Psoas muscle (tissue), 7 donors: ENCODE measurements at regions not wholly inside any gene's neighbourhood (a gene's known extent, or its start where the extent isn't known, plus 50 kb on each side); places are given as distances from the start of the nearest gene placed in this dataset.
"Not testable (repeated sequence)": the region's sequence is repeated elsewhere in the genome, so short reads cannot be mapped to it uniquely, and the experiment has no call there.

ENCODE experiments used
- ATAC-seq, 4 donors: fragments of 200-7000 bp; cut with Tn5 transposase; one replicate each; pipeline ENCODE4 v1.9.1; 2020; ENCODE audit warnings: moderate library complexity in 3 of 4, mild to moderate bottlenecking in 2 of 4
- DNase-seq, 2 donors: peaks; one replicate each; pipeline ENCODE4 v3.0.0-alpha.2; 2020
- H3K27ac ChIP-seq: fragments of 200-600 bp; one replicate; pipeline ENCODE4 v1.8.0; 2022
- H3K27me3 ChIP-seq, 3 donors: fragments of 200-600 bp in 1 of 3; one replicate each; pipeline versions ENCODE4 v1.6.1 to v1.8.0; 2013 to 2022; ENCODE audit warnings: low read length in 2 of 3, mild to moderate bottlenecking in 2 of 3, moderate library complexity in 1 of 3; ENCODE audit not compliant: insufficient read depth in 3 of 3
- H3K36me3 ChIP-seq, 2 donors: fragments of 200-600 bp in 1 of 2; one replicate each; pipeline versions ENCODE4 v1.6.1 to v1.8.0; 2013 to 2022; ENCODE audit warnings: low read depth in 1 of 2, mild to moderate bottlenecking in 1 of 2, moderate library complexity in 1 of 2; ENCODE audit not compliant: insufficient read depth in 1 of 2
- H3K4me1 ChIP-seq: fragments of 200-600 bp; one replicate; pipeline ENCODE4 v1.8.0; 2022
- H3K4me3 ChIP-seq: fragments of 200-600 bp; one replicate; pipeline ENCODE4 v1.8.0; 2022; ENCODE audit warnings: mild to moderate bottlenecking
- H3K9me3 ChIP-seq: fragments of 200-600 bp; one replicate; pipeline ENCODE4 v1.8.0; 2022
- WGBS, 3 donors: extraction: QIAGEN DNeasy Blood & Tissue Kit; methylation state at CpG; one replicate each; pipeline versions ENCODE4 v1.1.6 to v1.1.7; 2013; 5-methylcytosine and 5-hydroxymethylcytosine counted together
- intact Hi-C, 2 donors: fragments of 100-400 bp; cut with DNase I; formaldehyde crosslinking; loops; one replicate each; pipeline versions ENCODE4 v1.11.0 to v1.14.2; 2022
- TF ChIP-seq, protein P1 (sequence below): fragments of 200-600 bp; IDR thresholded peaks from one replicate; pipeline ENCODE4 v1.8.0; 2022; ENCODE audit warnings: antibody characterized with exemption
- donor health status: healthy with polysubstance abuse.
- donor health status: DM: no; HTN: no; CAD: no; lungs with moderate emphysema.
- donor health status: Bipolar disorder and iron deficiency.
- donor health status: healthy.
- donor health status: DM: yes; HTN: yes; CAD: no.
- donor health status: DM: no; HTN: no; CAD: no.
- donor health status: DM: yes; HTN: yes; CAD: no.

DNA sequence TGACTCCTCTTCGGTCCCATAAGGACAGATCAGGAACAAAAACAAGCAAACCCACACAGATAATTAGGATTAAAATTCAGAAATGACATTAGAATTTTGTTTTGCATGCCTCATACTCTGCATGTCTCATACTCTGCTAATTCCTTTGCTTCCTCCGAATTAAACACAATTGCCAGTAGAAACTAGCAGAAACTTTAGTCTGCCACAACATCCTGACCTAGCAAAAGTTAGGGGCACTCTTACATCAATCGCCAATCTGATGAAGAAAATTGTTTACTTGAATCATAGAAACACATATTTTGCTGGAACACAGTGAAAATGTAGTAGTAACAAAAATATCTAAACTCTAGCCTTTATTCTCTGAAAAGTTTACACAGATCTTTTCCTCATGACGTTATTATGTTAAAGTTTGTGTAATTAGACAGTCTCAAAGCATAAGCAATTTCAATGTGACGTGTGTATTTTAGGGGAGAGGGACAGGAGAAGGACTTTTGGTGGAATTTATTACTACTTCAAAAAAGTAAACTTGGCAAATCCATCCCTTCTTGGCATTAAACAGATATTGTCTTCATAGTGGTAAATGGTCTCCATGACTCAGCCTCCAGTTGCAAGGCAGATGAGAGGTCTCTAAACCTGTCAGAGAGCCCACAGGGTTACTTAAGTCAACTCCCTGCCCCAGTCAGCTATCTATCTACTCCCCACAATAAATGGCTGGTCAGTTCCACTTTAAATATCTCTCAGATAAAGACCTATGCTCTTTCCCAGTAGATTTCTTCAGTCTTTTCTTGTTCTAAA, 249.8 kb upstream of the UBASH3B start:
- Histone ChIP-seq H3K4me3 (no peak overlapping the region), H3K9me3 (no peaks in the 10 kb centered on the region), H3K27ac (no peak overlapping the region), H3K4me1 (no peaks in the 10 kb centered on the region), H3K36me3 (no peaks in the 10 kb centered on the region), H3K27me3 (no peaks in the 10 kb centered on the region)
- ATAC-seq (no peak), DNase-seq (no peak)
- WGBS, 3 donors: 84 to 85% (median 84%) methylated on average over 5 of the region's 5 CpGs
- TF ChIP-seq, protein P1, sequence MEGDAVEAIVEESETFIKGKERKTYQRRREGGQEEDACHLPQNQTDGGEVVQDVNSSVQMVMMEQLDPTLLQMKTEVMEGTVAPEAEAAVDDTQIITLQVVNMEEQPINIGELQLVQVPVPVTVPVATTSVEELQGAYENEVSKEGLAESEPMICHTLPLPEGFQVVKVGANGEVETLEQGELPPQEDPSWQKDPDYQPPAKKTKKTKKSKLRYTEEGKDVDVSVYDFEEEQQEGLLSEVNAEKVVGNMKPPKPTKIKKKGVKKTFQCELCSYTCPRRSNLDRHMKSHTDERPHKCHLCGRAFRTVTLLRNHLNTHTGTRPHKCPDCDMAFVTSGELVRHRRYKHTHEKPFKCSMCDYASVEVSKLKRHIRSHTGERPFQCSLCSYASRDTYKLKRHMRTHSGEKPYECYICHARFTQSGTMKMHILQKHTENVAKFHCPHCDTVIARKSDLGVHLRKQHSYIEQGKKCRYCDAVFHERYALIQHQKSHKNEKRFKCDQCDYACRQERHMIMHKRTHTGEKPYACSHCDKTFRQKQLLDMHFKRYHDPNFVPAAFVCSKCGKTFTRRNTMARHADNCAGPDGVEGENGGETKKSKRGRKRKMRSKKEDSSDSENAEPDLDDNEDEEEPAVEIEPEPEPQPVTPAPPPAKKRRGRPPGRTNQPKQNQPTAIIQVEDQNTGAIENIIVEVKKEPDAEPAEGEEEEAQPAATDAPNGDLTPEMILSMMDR: no peak
- intact Hi-C loops: no loop called here

DNA sequence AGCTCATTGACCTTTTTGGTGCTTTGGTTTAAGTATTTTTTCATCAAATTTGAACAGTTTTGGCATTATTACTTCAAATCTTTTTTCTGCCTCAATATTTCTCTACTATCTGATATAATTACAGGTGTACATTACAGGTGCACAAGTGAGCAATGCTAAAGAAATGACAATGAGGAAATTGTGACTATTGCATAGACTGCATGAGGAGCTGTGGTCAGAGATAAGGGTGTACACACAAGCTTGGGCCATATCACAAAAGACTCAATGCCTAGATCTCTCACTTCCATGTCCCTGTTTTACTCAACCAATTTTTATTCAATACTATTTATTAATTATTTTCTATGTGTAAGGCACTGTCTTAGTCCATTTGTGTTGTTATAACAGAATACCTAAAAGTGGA, 251.0 kb upstream of the UBASH3B start:
- TF ChIP-seq, protein P1: no peak
- H3K27ac ChIP-seq: no peak overlapping the region
- no peaks in the 10 kb centered on the region for H3K27me3 ChIP-seq
- DNase-seq (no peak), ATAC-seq (no peak)
- H3K9me3 ChIP-seq: no peaks in the 10 kb centered on the region
- H3K4me3 ChIP-seq: no peak overlapping the region
- intact Hi-C loops: no loop called here
- H3K4me1 ChIP-seq: no peaks in the 10 kb centered on the region
- no peaks in the 10 kb centered on the region for H3K36me3 ChIP-seq

DNA sequence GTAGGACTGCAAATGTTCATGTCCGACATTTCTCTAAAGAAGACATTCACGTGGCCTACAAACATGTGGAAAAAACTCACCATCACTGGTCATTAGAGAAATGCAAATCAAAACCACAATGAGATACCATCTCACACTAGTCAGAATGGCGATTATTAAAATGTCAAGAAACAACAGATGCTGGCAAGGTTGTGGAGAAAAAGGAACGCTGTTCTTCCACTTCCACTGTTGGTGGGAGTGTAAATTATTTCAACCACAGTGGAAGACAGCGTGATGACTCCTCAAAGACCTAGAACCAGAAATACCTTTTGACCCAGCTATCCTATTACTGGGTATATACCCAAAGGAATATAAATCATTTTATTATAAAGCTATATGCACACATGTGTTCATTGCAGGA, 253.9 kb upstream of the UBASH3B start:
- H3K36me3 ChIP-seq, intact Hi-C loops, H3K4me3 ChIP-seq, H3K9me3 ChIP-seq, H3K27me3 ChIP-seq, H3K4me1 ChIP-seq, H3K27ac ChIP-seq, DNase-seq, ATAC-seq: not testable (repeated sequence)
- WGBS, 3 donors: 74 to 83% (median 78%) methylated on average over 5 of the region's 5 CpGs

DNA sequence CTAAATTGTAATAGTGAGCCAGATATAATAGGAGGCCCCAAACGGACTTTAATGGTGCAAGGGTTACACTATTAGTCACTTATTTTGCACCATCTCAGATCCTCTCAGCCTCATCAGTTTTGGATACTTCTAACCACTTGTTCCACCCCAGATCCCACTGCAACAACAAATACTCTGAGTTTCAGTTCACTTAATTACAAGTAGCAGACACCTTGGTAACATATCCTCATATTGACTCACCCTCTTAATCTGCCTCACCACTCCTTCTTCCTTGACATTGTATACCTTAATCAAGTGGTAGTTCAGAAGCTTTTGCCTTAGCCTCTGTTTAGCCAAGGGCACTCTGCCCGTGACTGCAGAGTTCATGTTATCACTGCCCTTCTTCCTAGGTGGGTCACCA, 256.1 kb upstream of the UBASH3B start:
- Histone ChIP-seq H3K9me3 (no peaks in the 10 kb centered on the region), H3K4me3 (no peak overlapping the region), H3K4me1 (no peaks in the 10 kb centered on the region), H3K36me3 (no peaks in the 10 kb centered on the region), H3K27me3 (no peaks in the 10 kb centered on the region), H3K27ac (no peak overlapping the region)
- intact Hi-C loops: no loop called here
- TF ChIP-seq, protein P1: no peak
- ATAC-seq (no peak), DNase-seq (no peak)
- 87 to 88% (median 88%) methylated on average over 2 of the region's 2 CpGs for WGBS, 3 donors

DNA sequence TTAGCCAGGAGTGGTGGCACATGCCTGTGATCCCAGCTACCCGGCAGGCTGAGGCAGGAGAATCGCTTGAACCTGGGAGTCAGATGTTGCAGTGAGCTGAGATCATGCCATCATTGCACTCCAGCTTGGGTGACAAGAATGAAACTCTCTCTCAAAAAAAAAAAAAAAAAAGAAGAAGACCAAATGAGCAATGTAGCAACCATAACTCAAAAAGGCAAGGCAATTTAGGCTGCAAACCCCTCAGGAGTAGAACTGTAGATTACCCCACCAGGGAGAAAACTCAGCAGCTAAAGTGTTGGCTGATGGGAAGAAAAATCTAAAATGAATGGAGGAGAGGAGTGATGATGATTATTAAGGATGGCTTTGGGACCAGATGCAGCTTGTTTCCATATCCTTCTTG, 256.7 kb upstream of the UBASH3B start:
- DNase-seq: no peak
- intact Hi-C loops: no loop called here

More for the DNA sequence above, 256.7 kb upstream of the UBASH3B start:
- no peaks in the 10 kb centered on the region for H3K9me3 ChIP-seq
- no peaks in the 10 kb centered on the region for H3K27me3 ChIP-seq
- WGBS, 3 donors: 73 to 90% (median 75%) methylated on average over 2 of the region's 2 CpGs
- H3K36me3 ChIP-seq: no peaks in the 10 kb centered on the region
- no peaks in the 10 kb centered on the region for H3K4me1 ChIP-seq
- TF ChIP-seq, protein P1: no peak
- ATAC-seq: no peak
- H3K27ac ChIP-seq: no peak overlapping the region
- no peak overlapping the region for H3K4me3 ChIP-seq
